Natural killer cell (primary cell): ENCODE measurements at regions not wholly inside any gene's neighbourhood (a gene's known extent, or its start where the extent isn't known, plus 50 kb on each side); places are given as distances from the start of the nearest gene placed in this dataset.
A peak's percentile ranks its signal among the peaks of the same experiment; 100 is the strongest.

Experiments used
- ATAC-seq, 3 donors: fragments of 150-1000 bp in 2 of 3; fragments of 200-7000 bp in 1 of 3; cut with Tn5 transposase; 1 replicate in 1 of 3; 2 replicates in 2 of 3; pipeline ENCODE4 v1.10.0; 2021; ENCODE audit warnings: mild to moderate bottlenecking in 2 of 3, moderate library complexity in 2 of 3
- DNase-seq, 2 donors: peaks; one replicate each; pipeline versions ENCODE4 v3.0.0 to v3.0.0-alpha.2; 2013 to 2021; ENCODE audit warnings: mixed read lengths in 1 of 2
- H3K27ac ChIP-seq: one replicate; pipeline ENCODE4 v1.5.1; 2013; ENCODE audit warnings: mild to moderate bottlenecking, low read length
- H3K27me3 ChIP-seq: one replicate; pipeline ENCODE4 v1.6.1; 2013; ENCODE audit warnings: low read length; ENCODE audit not compliant: control insufficient read depth, insufficient read depth
- H3K36me3 ChIP-seq: one replicate; pipeline ENCODE4 v1.6.1; 2013; ENCODE audit warnings: low read length; ENCODE audit not compliant: control insufficient read depth, insufficient read depth
- H3K4me1 ChIP-seq: one replicate; pipeline ENCODE4 v1.6.1; 2013; ENCODE audit warnings: low read length; ENCODE audit not compliant: control insufficient read depth, insufficient read depth
- H3K4me3 ChIP-seq: one replicate; pipeline ENCODE4 v1.5.1; 2013; ENCODE audit warnings: low read length
- H3K9me3 ChIP-seq: one replicate; pipeline ENCODE4 v1.6.1; 2013; ENCODE audit warnings: low read length; ENCODE audit not compliant: control insufficient read depth, insufficient read depth
- H3K27ac Mint-ChIP-seq, 2 donors: one replicate each; pipeline ENCODE4 v1.8.0; 2022; ENCODE audit warnings: mild to moderate bottlenecking in 2 of 2, mixed read lengths in 2 of 2, moderate library complexity in 1 of 2
- H3K27me3 Mint-ChIP-seq, 2 donors: one replicate each; pipeline ENCODE4 v1.8.0; 2022; ENCODE audit warnings: low read depth in 2 of 2, mixed read lengths in 2 of 2
- H3K36me3 Mint-ChIP-seq: one replicate; pipeline ENCODE4 v1.8.0; 2022; ENCODE audit warnings: mixed read lengths
- H3K4me1 Mint-ChIP-seq, 2 donors: one replicate each; pipeline ENCODE4 v1.8.0; 2022; ENCODE audit warnings: mixed read lengths in 2 of 2
- H3K4me3 Mint-ChIP-seq: one replicate; pipeline ENCODE4 v1.8.0; 2022; ENCODE audit warnings: mild to moderate bottlenecking, moderate library complexity, mixed read lengths
- H3K9me3 Mint-ChIP-seq, 2 donors: one replicate each; pipeline ENCODE4 v1.8.0; 2022; ENCODE audit warnings: mixed read lengths in 2 of 2
- CTCF ChIP-seq: fragments of 200-600 bp; IDR thresholded peaks from one replicate; pipeline ENCODE4 v1.8.0; 2022; ENCODE audit warnings: antibody characterized with exemption
- WGBS: methylation state at CpG from one replicate; pipeline ENCODE4 v1.1.7; 2013; ENCODE audit warnings: missing lambda C conversion rate; ENCODE audit not compliant: insufficient coverage; 5-methylcytosine and 5-hydroxymethylcytosine counted together
- intact Hi-C: fragments of 100-400 bp; cut with micrococcal nuclease; formaldehyde crosslinking; loops from one replicate; pipeline ENCODE4 v1.14.2; 2022

- Histone ChIP-seq H3K36me3 (no peaks in the 10 kb centered on the region), H3K4me1 (no peaks in the 10 kb centered on the region), H3K4me3 (no peak overlapping the region), H3K27me3 (no peaks in the 10 kb centered on the region), H3K9me3 (no peaks in the 10 kb centered on the region), H3K27ac (no peak overlapping the region)
- Mint-ChIP-seq H3K36me3 (peaks cover 9% of the 10 kb centered on the region), H3K27ac (no peak overlapping the region), H3K9me3 (peaks cover 4 to 9% of the 10 kb centered on the region in 2 donors), H3K27me3 (no peaks in the 10 kb centered on the region), H3K4me1 (peaks cover 28 to 44% of the 10 kb centered on the region in 2 donors), H3K4me3 (no peak overlapping the region)
- WGBS: no CpG with 5 or more reads among the region's 1 CpG
- TF ChIP-seq CTCF: no peak
- ATAC-seq (no peak), DNase-seq (no peak)
- intact Hi-C loops: no loop called here
Measured at GRCh38 chr10:45500304-45500703, 126.3 kb downstream of the ALOX5 start.

GRCh38 chr10:45495438-45496152, 121.6 kb downstream of the ALOX5 start:
- Histone ChIP-seq H3K4me1 (no peaks in the 10 kb centered on the region), H3K9me3 (no peaks in the 10 kb centered on the region), H3K27ac (no peak overlapping the region), H3K4me3 (no peak overlapping the region), H3K27me3 (no peaks in the 10 kb centered on the region), H3K36me3 (no peaks in the 10 kb centered on the region)
- H3K9me3 Mint-ChIP-seq: peaks cover 4 to 10% of the 10 kb centered on the region in 2 donors
- peak overlapping the region; percentile 44 to 81 for H3K27ac Mint-ChIP-seq
- no peak for ATAC-seq
- no peaks in the 10 kb centered on the region for H3K27me3 Mint-ChIP-seq
- DNase-seq: no peak
- H3K4me3 Mint-ChIP-seq: no peak overlapping the region
- TF ChIP-seq CTCF: no peak
- no CpG with 5 or more reads among the region's 2 CpGs for WGBS
- intact Hi-C loops: no loop called here
- H3K4me1 Mint-ChIP-seq: peaks cover 50 to 54% of the 10 kb centered on the region in 2 donors
- H3K36me3 Mint-ChIP-seq: peaks cover 12% of the 10 kb centered on the region
